NCI-H1105 treated with DMSO at 0.1 percent for 48 hours (cell line): ENCODE measurements at regions not wholly inside any gene's neighbourhood (a gene's known extent, or its start where the extent isn't known, plus 50 kb on each side); places are given as distances from the start of the nearest gene placed in this dataset.

Experiments used
- DNase-seq: peaks from one replicate; lab custom pipeline; 2025; lab: John Stamatoyannopoulos, UW

DNA sequence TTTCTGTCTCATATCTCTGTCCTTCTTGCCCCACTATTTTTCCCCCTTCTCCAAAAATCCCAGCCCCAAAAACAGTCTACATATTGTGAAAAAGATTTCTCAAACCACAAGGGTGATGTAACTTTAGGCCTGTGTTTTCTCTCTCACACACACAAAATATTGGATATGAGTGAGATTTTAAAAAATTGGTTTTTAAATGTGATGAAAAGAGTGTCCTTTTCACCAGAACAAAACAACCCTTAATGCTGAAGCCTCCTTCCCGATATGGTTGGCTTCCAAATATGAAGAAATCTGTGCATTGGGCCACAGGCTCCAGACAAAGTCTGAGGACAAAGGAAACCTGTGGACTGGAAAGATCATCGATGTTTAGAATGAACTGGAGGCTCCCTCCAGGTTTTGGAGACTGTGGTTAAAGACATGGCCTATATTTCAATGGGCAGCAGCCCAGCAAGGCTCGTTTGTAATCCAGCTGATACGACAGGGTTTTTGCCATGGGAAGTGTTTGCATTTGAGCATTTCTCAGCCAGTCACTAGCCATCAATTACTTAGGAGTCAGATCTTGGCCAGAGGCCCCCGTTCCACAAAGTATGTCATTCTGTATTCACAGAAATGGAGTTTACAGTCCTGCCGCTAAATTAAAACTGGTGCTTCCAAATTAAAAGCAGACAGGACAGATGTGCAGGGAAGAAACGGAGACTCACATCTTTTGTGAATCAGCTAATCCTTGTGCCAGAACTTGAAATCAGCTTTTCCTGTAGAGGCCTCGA, 546.3 kb downstream of the EBF1 start:
- no peak for DNase-seq

- DNase-seq, result no peak
Observed at GRCh38 chr5:158552241-158552640, 547.5 kb downstream of the EBF1 start.

GRCh38 chr5:158549311-158549710, 550.4 kb downstream of the EBF1 start:
- DNase-seq, result no peak

- no peak for DNase-seq
Observed at GRCh38 chr5:158546748-158547147, 553.0 kb downstream of the EBF1 start.

DNA sequence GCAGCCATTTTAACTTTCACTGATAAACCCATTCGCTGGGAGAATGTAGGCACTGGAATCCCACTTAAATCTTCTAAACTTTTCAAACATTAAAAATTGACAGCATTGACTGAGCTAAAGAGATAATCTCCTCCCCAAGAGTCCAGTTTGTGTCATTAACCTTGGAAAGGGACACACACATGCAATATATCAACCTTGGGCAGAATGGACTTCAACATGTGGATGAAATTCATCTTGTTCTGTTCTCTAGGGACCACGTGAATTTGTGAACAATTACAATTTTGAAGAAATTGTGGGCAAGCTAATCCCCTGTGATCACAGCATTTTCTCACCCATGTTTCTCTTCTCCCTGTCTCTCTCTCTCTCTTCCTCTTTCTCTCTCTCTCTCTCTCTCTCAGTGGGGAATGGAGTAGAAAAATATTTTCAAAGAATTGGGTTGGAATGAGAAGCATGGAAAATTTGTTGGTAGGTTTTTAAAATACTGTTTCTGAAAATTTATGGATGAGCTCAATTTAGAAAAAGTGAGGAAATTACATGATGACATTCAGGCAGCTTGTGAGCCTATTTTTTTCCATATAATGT, 553.7 kb downstream of the EBF1 start:
- no peak for DNase-seq

DNA sequence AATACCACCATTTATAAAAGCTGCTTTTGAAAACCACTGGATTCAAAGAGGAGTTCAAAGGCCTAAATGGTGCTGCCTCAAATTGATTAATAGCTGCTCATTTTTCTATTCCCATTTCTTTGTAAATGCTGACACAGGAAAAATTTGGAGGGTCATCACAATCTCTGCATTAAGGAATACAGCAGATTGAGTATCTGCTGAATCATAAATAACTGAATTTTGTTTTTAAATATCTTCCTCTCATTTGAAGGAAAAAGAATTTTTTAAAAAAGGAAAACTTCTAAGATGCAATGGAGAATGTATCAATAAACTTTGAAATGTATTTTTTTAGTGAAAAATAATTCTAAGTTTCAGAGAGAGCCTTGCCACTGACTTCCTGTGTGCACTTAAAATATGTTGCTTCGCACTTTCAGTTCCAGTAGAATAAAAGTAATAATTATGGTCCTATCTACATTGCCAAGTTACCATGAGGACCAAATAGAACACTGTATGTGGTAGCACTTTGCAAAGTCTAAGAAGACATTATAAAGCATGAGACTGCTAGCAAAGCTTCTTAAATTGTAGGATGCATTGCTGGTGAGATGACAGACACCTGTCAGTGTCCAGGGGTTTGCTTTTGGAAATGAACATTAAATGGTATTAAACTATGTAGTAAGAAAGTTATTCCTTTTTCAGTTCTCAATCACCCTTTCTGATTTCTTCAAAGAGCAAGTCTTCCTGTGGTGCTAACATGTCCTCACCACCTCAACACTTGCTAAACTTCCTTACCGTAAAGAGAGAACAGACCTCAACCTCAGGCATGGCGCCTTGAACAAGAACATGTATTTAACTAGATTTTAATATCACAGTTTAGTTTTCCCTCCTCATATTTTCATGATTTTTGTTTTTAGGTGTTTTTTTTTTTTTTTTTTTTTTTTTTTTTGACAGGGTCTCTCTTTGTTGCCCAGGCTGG, 555.1 kb downstream of the EBF1 start:
- DNase-seq, result no peak

DNA sequence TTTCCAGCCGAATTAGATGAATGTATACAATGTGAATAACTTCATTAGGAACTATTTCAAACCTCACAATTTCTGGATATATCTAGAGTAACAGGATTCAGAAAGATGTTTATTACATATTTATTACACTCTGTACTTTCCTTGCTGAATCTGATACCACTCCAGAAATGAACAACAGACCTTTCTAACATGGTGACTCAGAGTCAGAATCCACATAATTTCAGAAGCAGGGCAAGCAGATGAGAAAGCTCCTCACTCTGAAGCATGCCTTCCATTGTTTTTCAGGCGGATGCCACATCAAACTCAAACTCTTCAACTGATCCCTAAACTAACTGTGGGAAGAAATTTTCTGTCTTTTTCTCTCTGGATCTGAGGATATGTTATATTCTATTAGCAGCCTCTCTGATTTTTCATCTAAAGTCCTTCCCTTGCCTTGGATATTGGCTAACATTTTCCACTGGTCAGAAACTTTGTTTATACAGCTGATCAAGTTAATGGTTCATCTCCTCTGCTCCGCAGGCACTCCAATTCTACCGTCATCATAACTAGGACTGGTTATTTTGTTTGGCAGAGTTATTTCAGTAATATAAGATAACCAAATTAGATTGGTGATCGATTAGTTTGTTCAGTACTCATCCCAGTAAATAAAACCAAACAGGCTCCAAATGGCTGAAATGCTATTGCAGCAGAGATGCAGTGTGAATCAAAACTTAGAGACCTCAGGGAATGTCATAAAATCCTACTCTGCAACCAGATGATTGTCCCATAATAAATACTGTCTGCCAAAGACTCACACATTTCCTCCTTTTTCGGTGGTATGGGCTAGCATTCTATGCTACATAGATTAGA, 556.0 kb downstream of the EBF1 start:
- no peak for DNase-seq

GRCh38 chr5:158541536-158542297, 558.0 kb downstream of the EBF1 start:
- DNase-seq, result no peak

DNA sequence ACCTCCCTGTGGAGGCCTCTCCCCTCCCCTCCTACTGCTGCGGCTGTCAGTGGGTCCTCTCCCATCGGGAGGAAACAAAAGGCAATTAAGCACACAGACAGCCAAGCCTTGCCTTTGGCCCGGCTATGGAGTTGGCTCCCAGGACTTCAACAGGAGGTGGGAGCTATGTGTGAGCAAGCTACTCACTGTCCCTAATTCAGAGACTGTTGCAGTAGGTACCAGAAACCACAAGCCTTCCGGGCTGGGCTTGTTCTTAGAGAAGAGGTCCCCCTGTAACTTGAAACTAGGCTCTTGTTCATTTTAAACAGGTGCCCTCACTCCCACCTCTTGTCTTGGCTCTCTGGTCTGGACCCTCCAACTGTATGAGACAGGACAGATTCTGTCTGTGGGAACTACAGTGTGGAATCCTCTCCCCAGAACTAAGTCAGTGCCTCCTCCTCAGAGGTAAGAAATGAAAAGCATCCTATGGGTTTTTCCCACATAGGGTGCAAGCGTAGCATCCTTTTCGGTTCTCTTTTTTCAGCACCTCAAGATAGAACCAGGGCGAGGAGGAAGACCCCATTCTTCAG, 561.1 kb downstream of the EBF1 start:
- no peak for DNase-seq

DNA sequence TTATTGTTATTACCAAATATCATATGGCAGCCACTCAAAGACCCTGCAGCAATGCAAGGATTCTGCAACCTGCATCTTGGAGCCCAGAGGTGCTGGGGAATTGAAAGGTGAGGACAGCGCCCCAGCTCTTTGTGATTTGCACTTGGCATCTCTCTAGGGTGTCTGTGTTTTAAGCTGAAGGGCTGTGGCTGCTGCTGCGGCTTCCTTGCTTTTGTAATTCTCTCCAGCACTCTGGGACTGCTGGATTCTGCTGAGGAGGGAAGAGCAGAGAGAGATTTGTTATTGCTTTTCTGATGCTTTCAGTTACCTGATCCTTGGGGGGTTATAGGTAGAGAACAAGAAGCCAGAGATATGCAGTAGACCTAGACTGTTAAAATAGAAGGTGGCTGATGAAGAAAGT, 562.4 kb downstream of the EBF1 start:
- DNase-seq, result no peak

DNA sequence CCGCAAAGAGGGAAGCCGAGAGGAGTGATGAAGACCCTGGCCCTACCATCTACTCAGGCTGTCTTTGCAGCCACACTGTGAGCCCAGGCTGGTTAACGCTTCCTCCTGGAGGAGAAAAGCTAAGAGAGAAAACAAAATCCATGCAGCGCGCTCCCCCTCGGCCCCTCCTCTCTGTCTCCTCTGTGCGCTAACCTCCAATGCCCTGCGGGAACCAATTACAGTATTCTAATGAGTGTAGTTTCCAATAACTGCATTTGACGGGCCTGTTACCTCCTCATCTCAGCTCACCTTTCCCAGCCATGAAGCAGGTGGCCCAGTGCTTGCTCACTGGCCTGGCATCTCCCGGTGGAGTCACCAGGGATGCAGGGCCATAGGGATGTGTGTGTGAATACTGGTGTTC, 565.5 kb downstream of the EBF1 start:
- DNase-seq, result no peak

DNA sequence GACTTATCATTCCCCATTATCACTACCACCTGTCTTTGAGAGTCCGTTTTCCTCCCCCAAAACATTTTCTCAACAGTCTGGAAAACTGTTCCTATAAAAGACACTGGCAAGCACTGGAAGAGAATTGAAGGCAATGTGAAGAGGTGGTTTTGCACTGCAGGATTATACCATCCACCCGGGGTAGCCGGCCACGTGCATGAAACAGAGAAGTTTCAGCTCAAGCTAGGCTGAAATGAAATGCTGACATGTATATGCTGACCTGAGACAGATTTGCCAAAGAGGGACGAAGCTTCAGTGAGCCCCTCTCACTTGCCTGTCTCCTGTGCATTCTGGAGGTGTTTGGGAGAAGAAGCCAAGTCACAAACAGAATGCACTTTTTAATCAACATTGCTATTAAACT, 567.0 kb downstream of the EBF1 start:
- no peak for DNase-seq

GRCh38 chr5:158531860-158532259, 567.9 kb downstream of the EBF1 start:
- no peak for DNase-seq

DNA sequence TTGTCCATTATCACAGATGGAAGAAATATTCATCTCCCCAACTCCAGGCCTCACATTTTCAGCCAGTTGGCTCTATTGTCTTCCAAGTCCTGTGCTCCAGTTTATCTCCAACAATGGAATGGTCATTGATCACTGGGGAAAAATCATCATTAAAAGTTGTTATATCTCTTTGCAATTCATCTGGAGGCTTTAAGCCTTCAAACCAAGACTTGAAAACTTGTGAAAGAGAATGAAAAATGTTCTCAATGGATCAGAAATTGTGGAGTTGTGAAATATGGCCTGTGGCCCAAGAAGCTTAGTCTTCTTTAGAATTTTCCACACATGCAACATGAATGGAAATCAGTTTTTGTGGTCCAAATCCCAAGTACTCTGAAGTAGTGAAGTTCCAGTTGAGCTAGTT, 569.6 kb downstream of the EBF1 start:
- DNase-seq, result no peak

DNA sequence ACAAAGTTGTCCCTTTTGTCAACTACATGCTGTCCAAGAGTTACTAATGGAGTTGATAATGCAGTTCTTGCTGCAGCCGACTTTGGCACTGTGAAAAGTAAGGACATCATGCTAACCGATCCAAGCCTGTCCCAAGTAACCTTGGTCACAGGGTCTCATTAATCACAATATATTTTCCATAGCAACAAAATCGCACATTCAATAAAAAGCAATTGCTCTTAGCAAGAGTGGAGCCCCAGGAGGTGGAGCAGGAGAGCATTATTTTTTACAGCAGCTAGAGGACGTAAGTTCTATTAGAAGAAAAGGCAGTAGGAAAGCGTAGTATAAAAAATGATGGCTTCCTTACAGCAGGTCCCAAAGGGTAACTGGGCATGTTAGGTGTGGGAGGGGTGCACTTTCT, 570.3 kb downstream of the EBF1 start:
- no peak for DNase-seq

DNA sequence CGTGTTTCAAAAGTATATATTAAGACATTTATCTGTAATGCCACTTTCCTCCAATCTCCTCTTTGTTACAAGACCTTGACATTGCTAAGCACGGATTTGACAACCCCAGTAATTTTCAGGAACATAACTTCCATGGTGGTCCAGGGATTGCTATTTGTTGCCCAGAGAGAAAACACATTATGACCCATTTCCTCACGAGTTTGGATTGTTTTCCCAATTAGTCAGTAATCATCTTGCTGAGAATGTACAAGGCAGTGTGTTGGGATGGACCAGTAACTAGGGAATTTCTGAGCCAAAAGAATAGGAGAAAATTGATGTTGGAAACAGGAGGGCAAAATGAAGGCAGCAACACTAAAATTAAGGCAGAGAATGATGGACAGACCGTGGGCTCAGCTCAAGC, 574.1 kb downstream of the EBF1 start:
- DNase-seq, result no peak

- DNase-seq, result no peak
Observed at GRCh38 chr5:158524070-158524469, 575.6 kb downstream of the EBF1 start.

- no peak for DNase-seq
Observed at GRCh38 chr5:158522776-158523175, 576.9 kb downstream of the EBF1 start.

GRCh38 chr5:158521995-158522394, 577.7 kb downstream of the EBF1 start:
- no peak for DNase-seq

GRCh38 chr5:158519433-158520021, 580.2 kb downstream of the EBF1 start:
- DNase-seq, result no peak
